ENCODE measurements at regions not wholly inside any gene's neighbourhood (a gene's known extent, or its start where the extent isn't known, plus 50 kb on each side); places are given as distances from the start of the nearest gene placed in this dataset.
"Not testable (repeated sequence)": the region's sequence is repeated elsewhere in the genome, so short reads cannot be mapped to it uniquely, and the experiment has no call there.

DNA sequence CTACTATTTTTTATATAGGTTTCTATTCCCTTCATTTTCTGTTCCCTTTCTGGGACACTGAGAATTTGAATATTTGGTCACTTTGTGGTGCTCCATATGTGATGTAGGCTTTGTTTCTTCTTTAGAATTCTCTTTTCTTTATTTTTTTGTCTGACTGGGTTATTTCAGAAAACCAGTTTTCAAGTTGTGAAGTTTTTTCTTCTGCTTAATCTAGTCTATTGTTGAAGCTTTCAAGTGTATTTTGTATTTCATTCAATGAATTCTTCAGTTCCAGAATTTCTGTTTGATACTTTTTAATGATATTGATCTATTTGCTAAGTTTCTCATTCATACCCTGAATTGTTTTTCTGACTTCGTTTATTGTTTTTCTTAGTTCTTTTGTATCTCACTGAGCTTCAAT lies 96.2 kb upstream of the HAND2 start:
- WGBS, 2 donors, result 78 to 80% methylated on average over 1 of the region's 1 CpG
- H3K27ac ChIP-seq (ENCODE audit: low read depth in 2 of 2, low read length in 1 of 2), result no peak overlapping the region
- H3K27me3 ChIP-seq (ENCODE audit: control insufficient read depth in 1 of 2, insufficient read depth in 2 of 2, low read length in 2 of 2), result no peaks in the 10 kb centered on the region
- no peaks in the 10 kb centered on the region for H3K4me1 ChIP-seq (ENCODE audit: control insufficient read depth in 2 of 2, insufficient read depth in 2 of 2, low read length in 1 of 2)
- no peak overlapping the region for H3K4me3 ChIP-seq (ENCODE audit: low read depth in 1 of 2, low read length in 2 of 2)
- H3K36me3 ChIP-seq (ENCODE audit: control insufficient read depth in 2 of 2, insufficient read depth in 2 of 2, low read length in 1 of 2), result no peaks in the 10 kb centered on the region
- H3K9me3 ChIP-seq (ENCODE audit: control insufficient read depth in 2 of 2, insufficient read depth in 1 of 2, low read depth in 1 of 2, low read length in 1 of 2), result peaks cover 0 to 10% of the 10 kb centered on the region in 2 donors

DNA sequence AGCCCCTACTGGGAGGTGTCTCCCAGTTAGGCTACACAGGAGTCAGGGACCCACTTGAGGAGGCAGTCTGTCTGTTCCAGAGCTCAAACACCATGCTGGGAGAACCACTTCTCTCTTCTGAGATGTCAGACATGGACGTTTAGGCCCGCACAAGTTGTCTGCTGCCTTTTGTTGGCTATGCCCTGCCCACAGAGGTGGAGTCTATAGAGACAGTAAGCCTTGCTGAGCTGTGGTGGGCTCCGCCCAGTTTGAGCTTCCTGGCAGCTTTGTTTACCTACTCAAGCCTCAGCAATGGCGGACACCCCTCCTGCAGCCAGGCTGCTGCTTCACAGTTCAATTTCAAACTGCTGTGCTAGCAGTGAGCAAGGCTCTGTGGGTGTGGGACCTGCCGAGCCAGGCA lies 88.6 kb upstream of the HAND2 start:
- H3K36me3 ChIP-seq (ENCODE audit: control insufficient read depth in 2 of 2, insufficient read depth in 2 of 2, low read length in 1 of 2); H3K4me1 ChIP-seq (ENCODE audit: control insufficient read depth in 2 of 2, insufficient read depth in 2 of 2, low read length in 1 of 2); H3K9me3 ChIP-seq (ENCODE audit: control insufficient read depth in 2 of 2, insufficient read depth in 1 of 2, low read depth in 1 of 2, low read length in 1 of 2); H3K27me3 ChIP-seq (ENCODE audit: control insufficient read depth in 1 of 2, insufficient read depth in 2 of 2, low read length in 2 of 2); H3K4me3 ChIP-seq (ENCODE audit: low read depth in 1 of 2, low read length in 2 of 2); H3K27ac ChIP-seq (ENCODE audit: low read depth in 2 of 2, low read length in 1 of 2): not testable (repeated sequence)
- WGBS, 2 donors, result 83 to 89% methylated on average over 5 of the region's 5 CpGs

DNA sequence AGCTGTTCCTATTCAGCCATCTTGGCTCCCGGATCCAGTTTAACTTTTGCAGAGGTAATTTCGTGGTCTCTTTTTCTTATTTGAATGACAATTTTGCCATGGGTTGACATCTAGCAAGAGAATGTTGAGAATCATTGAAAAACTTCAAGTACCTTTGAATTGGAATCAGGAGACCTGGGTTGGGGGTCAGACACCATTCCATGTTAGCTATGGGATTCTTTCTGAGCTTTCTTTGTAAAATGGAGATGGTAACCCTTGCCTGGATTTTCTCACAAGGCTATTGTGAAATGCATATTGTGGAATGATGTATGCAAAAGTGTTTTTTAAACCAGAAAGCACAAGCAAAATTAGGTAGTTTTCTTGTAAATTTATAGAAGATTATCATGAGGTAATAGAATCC lies 79.1 kb upstream of the HAND2 start:
- H3K36me3 ChIP-seq (ENCODE audit: control insufficient read depth in 2 of 2, insufficient read depth in 2 of 2, low read length in 1 of 2), result no peaks in the 10 kb centered on the region
- H3K4me1 ChIP-seq (ENCODE audit: control insufficient read depth in 2 of 2, insufficient read depth in 2 of 2, low read length in 1 of 2), result no peaks in the 10 kb centered on the region
- no peaks in the 10 kb centered on the region for H3K9me3 ChIP-seq (ENCODE audit: control insufficient read depth in 2 of 2, insufficient read depth in 1 of 2, low read depth in 1 of 2, low read length in 1 of 2)
- 79 to 84% methylated on average over 2 of the region's 2 CpGs for WGBS, 2 donors
- H3K27ac ChIP-seq (ENCODE audit: low read depth in 2 of 2, low read length in 1 of 2), result no peak overlapping the region
- H3K27me3 ChIP-seq (ENCODE audit: control insufficient read depth in 1 of 2, insufficient read depth in 2 of 2, low read length in 2 of 2), result no peaks in the 10 kb centered on the region
- no peak overlapping the region for H3K4me3 ChIP-seq (ENCODE audit: low read depth in 1 of 2, low read length in 2 of 2)

DNA sequence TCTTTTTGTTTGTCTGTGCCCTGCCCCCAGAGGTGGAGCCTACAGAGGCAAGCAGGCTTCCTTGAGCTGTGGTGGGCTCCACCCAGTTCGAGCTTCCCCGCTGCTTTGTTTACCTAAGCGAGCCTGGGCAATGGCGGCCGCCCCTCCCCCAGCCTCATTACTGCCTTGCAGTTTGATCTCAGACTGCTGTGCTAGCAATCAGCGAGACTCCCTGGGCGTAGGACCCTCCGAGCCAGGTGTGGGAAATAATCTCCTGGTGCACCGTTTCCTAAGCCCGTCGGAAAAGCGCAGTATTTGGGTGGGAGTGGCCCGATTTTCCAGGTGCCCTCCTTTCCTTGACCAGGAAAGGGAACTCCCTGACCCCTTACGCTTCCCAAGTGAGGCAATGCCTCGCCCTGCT lies 78.6 kb upstream of the HAND2 start:
- not testable (repeated sequence) for H3K27ac ChIP-seq (ENCODE audit: low read depth in 2 of 2, low read length in 1 of 2); H3K27me3 ChIP-seq (ENCODE audit: control insufficient read depth in 1 of 2, insufficient read depth in 2 of 2, low read length in 2 of 2); H3K4me1 ChIP-seq (ENCODE audit: control insufficient read depth in 2 of 2, insufficient read depth in 2 of 2, low read length in 1 of 2); H3K4me3 ChIP-seq (ENCODE audit: low read depth in 1 of 2, low read length in 2 of 2); H3K36me3 ChIP-seq (ENCODE audit: control insufficient read depth in 2 of 2, insufficient read depth in 2 of 2, low read length in 1 of 2); H3K9me3 ChIP-seq (ENCODE audit: control insufficient read depth in 2 of 2, insufficient read depth in 1 of 2, low read depth in 1 of 2, low read length in 1 of 2)
- 39 to 44% methylated on average over 13 to 15 of the region's 15 CpGs for WGBS, 2 donors

DNA sequence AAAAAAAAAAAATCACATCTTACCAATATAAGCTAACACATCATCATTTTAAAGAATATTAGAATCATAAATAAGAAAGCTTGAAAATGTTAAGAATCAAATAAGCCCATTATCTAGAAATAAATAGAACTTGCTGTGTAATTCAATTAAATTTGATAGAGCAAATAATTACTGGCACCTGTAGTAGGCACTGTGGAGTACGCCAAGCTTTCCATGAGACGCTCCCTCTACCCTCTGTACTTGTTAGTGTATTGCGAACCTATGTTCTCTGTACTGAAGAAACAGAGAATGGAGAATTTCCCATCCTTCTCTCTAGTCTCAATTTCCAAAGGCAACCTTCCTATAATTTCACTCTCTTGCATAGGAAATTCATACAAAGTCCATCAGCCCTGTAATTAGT lies 61.7 kb upstream of the HAND2 start:
- 83 to 85% methylated on average over 3 of the region's 3 CpGs for WGBS, 2 donors
- Histone ChIP-seq H3K4me3 (ENCODE audit: low read depth in 1 of 2, low read length in 2 of 2) (no peak overlapping the region), H3K36me3 (ENCODE audit: control insufficient read depth in 2 of 2, insufficient read depth in 2 of 2, low read length in 1 of 2) (no peaks in the 10 kb centered on the region), H3K27ac (ENCODE audit: low read depth in 2 of 2, low read length in 1 of 2) (no peak overlapping the region), H3K9me3 (ENCODE audit: control insufficient read depth in 2 of 2, insufficient read depth in 1 of 2, low read depth in 1 of 2, low read length in 1 of 2) (no peaks in the 10 kb centered on the region), H3K4me1 (ENCODE audit: control insufficient read depth in 2 of 2, insufficient read depth in 2 of 2, low read length in 1 of 2) (no peaks in the 10 kb centered on the region), H3K27me3 (ENCODE audit: control insufficient read depth in 1 of 2, insufficient read depth in 2 of 2, low read length in 2 of 2) (no peaks in the 10 kb centered on the region)

DNA sequence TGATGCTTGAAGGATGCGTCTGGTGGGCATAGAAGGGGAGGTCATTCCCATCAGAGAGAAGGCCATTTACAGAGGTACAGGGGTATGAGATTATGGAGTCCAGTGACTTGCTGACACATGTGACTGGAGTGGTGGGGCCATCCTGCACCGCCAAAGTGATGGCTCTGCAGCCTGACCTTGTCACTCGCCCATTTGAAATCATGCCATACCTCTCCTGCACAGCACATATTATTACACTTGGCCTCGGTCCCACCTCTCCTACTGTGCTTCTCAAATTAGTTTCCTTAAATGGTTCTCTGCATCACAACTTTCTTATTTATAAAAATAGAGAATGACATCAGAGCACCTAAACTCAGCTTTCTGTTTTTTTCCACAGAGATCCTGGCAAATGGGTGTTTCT lies 60.7 kb upstream of the HAND2 start:
- Histone ChIP-seq H3K4me3 (ENCODE audit: low read depth in 1 of 2, low read length in 2 of 2) (no peak overlapping the region), H3K27me3 (ENCODE audit: control insufficient read depth in 1 of 2, insufficient read depth in 2 of 2, low read length in 2 of 2) (no peaks in the 10 kb centered on the region), H3K9me3 (ENCODE audit: control insufficient read depth in 2 of 2, insufficient read depth in 1 of 2, low read depth in 1 of 2, low read length in 1 of 2) (no peaks in the 10 kb centered on the region), H3K4me1 (ENCODE audit: control insufficient read depth in 2 of 2, insufficient read depth in 2 of 2, low read length in 1 of 2) (no peaks in the 10 kb centered on the region), H3K36me3 (ENCODE audit: control insufficient read depth in 2 of 2, insufficient read depth in 2 of 2, low read length in 1 of 2) (no peaks in the 10 kb centered on the region), H3K27ac (ENCODE audit: low read depth in 2 of 2, low read length in 1 of 2) (no peak overlapping the region)
- WGBS, 2 donors, result 87 to 91% methylated on average over 4 of the region's 4 CpGs

DNA sequence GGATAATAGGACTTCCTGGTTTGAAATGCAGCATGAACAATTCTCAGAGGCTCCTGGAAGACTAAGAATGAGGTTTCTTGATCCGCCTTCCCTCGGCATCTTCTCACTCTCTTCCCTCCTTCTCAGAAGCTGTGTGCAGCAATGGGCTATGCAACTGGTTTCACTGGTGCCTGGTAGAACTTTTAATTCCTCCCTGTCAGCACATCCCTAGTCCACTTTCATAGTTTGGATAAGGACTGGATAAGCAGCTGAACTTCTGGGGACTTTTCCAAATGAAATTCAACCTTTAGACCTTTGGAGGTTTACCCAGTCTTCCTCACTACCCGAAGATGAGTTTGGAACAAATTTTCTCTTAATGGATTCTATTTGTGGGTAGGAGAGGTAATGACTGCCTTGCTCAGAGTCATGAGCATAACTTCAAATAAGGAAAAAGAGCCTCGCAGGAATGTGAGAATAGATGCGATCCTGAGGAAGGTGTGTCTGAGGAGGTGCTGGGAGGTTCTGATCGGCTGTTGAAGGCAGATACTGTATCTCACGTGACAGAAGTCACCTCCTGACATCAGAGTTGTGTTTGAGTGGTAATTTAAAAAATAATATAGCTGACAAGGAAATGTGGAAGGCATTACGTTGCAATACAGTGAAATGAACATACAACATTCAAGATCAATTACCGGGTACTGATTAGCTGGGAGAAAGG lies 56.0 kb upstream of the HAND2 start:
- no peak overlapping the region for H3K27ac ChIP-seq (ENCODE audit: low read depth in 2 of 2, low read length in 1 of 2)
- no peak overlapping the region for H3K4me3 ChIP-seq (ENCODE audit: low read depth in 1 of 2, low read length in 2 of 2)
- 67 to 69% methylated on average over 9 of the region's 9 CpGs for WGBS, 2 donors
- no peaks in the 10 kb centered on the region for H3K36me3 ChIP-seq (ENCODE audit: control insufficient read depth in 2 of 2, insufficient read depth in 2 of 2, low read length in 1 of 2)
- H3K27me3 ChIP-seq (ENCODE audit: control insufficient read depth in 1 of 2, insufficient read depth in 2 of 2, low read length in 2 of 2), result no peaks in the 10 kb centered on the region
- H3K4me1 ChIP-seq (ENCODE audit: control insufficient read depth in 2 of 2, insufficient read depth in 2 of 2, low read length in 1 of 2), result no peaks in the 10 kb centered on the region
- no peaks in the 10 kb centered on the region for H3K9me3 ChIP-seq (ENCODE audit: control insufficient read depth in 2 of 2, insufficient read depth in 1 of 2, low read depth in 1 of 2, low read length in 1 of 2)

DNA sequence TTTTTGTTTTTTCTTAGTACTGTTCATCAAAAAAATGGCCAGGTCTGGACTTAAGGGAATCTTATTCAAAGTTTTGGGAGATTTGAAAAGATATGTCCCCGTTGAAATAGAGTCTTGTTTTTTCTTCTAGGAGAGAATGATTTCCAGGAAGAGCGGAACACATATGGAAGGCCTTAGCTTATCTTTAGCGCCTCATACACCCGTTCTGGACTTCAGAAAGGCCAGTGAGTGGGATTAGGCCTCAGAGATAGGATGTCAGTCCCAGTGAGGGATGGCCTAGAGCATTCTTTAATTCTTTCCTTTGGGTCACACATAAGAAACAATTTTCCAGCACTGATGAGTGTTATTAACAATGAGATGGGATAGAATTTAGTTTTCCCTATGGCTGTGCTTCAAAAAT lies 54.5 kb upstream of the HAND2 start:
- Histone ChIP-seq H3K4me3 (ENCODE audit: low read depth in 1 of 2, low read length in 2 of 2) (no peak overlapping the region), H3K27ac (ENCODE audit: low read depth in 2 of 2, low read length in 1 of 2) (no peak overlapping the region), H3K27me3 (ENCODE audit: control insufficient read depth in 1 of 2, insufficient read depth in 2 of 2, low read length in 2 of 2) (no peaks in the 10 kb centered on the region), H3K36me3 (ENCODE audit: control insufficient read depth in 2 of 2, insufficient read depth in 2 of 2, low read length in 1 of 2) (no peaks in the 10 kb centered on the region), H3K4me1 (ENCODE audit: control insufficient read depth in 2 of 2, insufficient read depth in 2 of 2, low read length in 1 of 2) (no peaks in the 10 kb centered on the region), H3K9me3 (ENCODE audit: control insufficient read depth in 2 of 2, insufficient read depth in 1 of 2, low read depth in 1 of 2, low read length in 1 of 2) (no peaks in the 10 kb centered on the region)
- 78 to 79% methylated on average over 4 of the region's 4 CpGs for WGBS, 2 donors
